ENCODE measurements at regions not wholly inside any gene's neighbourhood (a gene's known extent, or its start where the extent isn't known, plus 50 kb on each side); places are given as distances from the start of the nearest gene placed in this dataset.

- TF ChIP-seq YY1 (IDR thresholded peaks at IDR 0.05; ENCODE audit: insufficient read depth, insufficient read length) (no peak), SUZ12 (IDR thresholded peaks at IDR 0.05; ENCODE audit: extremely low read depth, insufficient read depth, insufficient read length) (no peak)
These were observed 1826.5 kb downstream of the SLITRK5 start for GRCh38 chr13:89497658-89498057.
